Tibial nerve (tissue), 4 donors: ENCODE measurements at regions not wholly inside any gene's neighbourhood (a gene's known extent, or its start where the extent isn't known, plus 50 kb on each side); places are given as distances from the start of the nearest gene placed in this dataset.

Experiments used
- DNase-seq, 2 donors: peaks; one replicate each; pipeline ENCODE4 v3.0.0-alpha.2; 2019; ENCODE audit warnings: low spot score in 2 of 2
- H3K27ac ChIP-seq, 4 donors: fragments of 200-600 bp; sonication (generic) in 3 of 4; one replicate each; pipeline ENCODE4 v1.5.1; 2017 to 2019; ENCODE audit warnings: mild to moderate bottlenecking in 1 of 4
- H3K27me3 ChIP-seq, 2 donors: fragments of 200-600 bp; sonication (generic) in 1 of 2; one replicate each; pipeline versions ENCODE4 v1.5.1 to v1.6.0; 2017 to 2019
- H3K36me3 ChIP-seq, 3 donors: fragments of 200-600 bp; sonication (generic); one replicate each; pipeline ENCODE4 v1.5.1; 2018 to 2019
- H3K4me1 ChIP-seq, 4 donors: fragments of 200-600 bp; sonication (generic) in 3 of 4; one replicate each; pipeline ENCODE4 v1.5.1; 2017 to 2019
- H3K4me3 ChIP-seq, 4 donors: fragments of 200-600 bp; sonication (generic) in 3 of 4; one replicate each; pipeline ENCODE4 v1.5.1; 2017 to 2019; ENCODE audit warnings: mild to moderate bottlenecking in 1 of 4, moderate library complexity in 1 of 4
- H3K9me3 ChIP-seq, 4 donors: fragments of 200-600 bp; sonication (generic) in 3 of 4; one replicate each; pipeline ENCODE4 v1.5.1; 2017 to 2019
- CTCF ChIP-seq, 5 experiments: fragments of 200-600 bp in 3 of 5; fragments of 450-650 bp in 2 of 5; sonication (generic) in 3 of 5; IDR thresholded peaks; one replicate each; pipeline ENCODE4 v1.5.1; 2016 to 2019; ENCODE audit warnings: antibody characterized with exemption in 5 of 5, mild to moderate bottlenecking in 3 of 5, moderate library complexity in 2 of 5
- EP300 ChIP-seq, 2 donors: sonication (generic); formaldehyde crosslinking; IDR thresholded peaks; one replicate each; pipeline ENCODE4 v1.6.1; 2017; ENCODE audit warnings: antibody characterized with exemption in 2 of 2, mild to moderate bottlenecking in 1 of 2
- POLR2A ChIP-seq, 2 donors: fragments of 450-650 bp; IDR thresholded peaks; one replicate each; pipeline ENCODE4 v1.6.1; 2017; ENCODE audit warnings: antibody characterized with exemption in 2 of 2, mild to moderate bottlenecking in 2 of 2, moderate library complexity in 2 of 2
- WGBS, 2 donors: methylation state at CpG; one replicate each; pipeline ENCODE4 v1.1.5; 2018; 5-methylcytosine and 5-hydroxymethylcytosine counted together

GRCh38 chr5:20985754-20986153 is 997.8 kb upstream of the CDH18 start:
- no peak overlapping the region for H3K27ac ChIP-seq
- no peak overlapping the region for H3K4me3 ChIP-seq
- no peaks in the 10 kb centered on the region for H3K4me1 ChIP-seq
- no peaks in the 10 kb centered on the region for H3K27me3 ChIP-seq
- H3K36me3 ChIP-seq: no peaks in the 10 kb centered on the region
- TF ChIP-seq EP300 (IDR thresholded peaks at IDR 0.05) (no peak), POLR2A (IDR thresholded peaks at IDR 0.05) (no peak), CTCF (IDR thresholded peaks at IDR 0.05) (no peak)
- DNase-seq: no peak
- H3K9me3 ChIP-seq: peaks cover 0 to 17% (median 0%) of the 10 kb centered on the region in 4 donors
- WGBS, 2 donors: 65 to 82% methylated on average over 2 of the region's 2 CpGs

GRCh38 chr5:20974426-20974825 is 986.4 kb upstream of the CDH18 start:
- H3K9me3 ChIP-seq: no peaks in the 10 kb centered on the region
- no peaks in the 10 kb centered on the region for H3K27me3 ChIP-seq
- no peaks in the 10 kb centered on the region for H3K4me1 ChIP-seq
- 54 to 63% methylated on average over 1 of the region's 1 CpG for WGBS, 2 donors
- no peak for DNase-seq
- no peaks in the 10 kb centered on the region for H3K36me3 ChIP-seq
- TF ChIP-seq CTCF (IDR thresholded peaks at IDR 0.05) (no peak), EP300 (IDR thresholded peaks at IDR 0.05) (no peak), POLR2A (IDR thresholded peaks at IDR 0.05) (no peak)
- no peak overlapping the region for H3K27ac ChIP-seq
- H3K4me3 ChIP-seq: no peak overlapping the region

GRCh38 chr5:20972419-20972925 is 984.5 kb upstream of the CDH18 start:
- 12 to 21% methylated on average over 7 of the region's 7 CpGs for WGBS, 2 donors
- H3K4me3 ChIP-seq: peak overlapping the region; percentile 15 to 28 (median 24)
- no peaks in the 10 kb centered on the region for H3K9me3 ChIP-seq
- peak overlapping the region in 1 of 4 donors; percentile 29 for H3K27ac ChIP-seq
- no peaks in the 10 kb centered on the region for H3K4me1 ChIP-seq
- no peak for TF ChIP-seq POLR2A (IDR thresholded peaks at IDR 0.05)
- TF ChIP-seq EP300 (IDR thresholded peaks at IDR 0.05): no peak
- TF ChIP-seq CTCF (IDR thresholded peaks at IDR 0.05): peak in 2 of 5 experiments; percentile 10
- no peaks in the 10 kb centered on the region for H3K36me3 ChIP-seq
- no peak for DNase-seq
- H3K27me3 ChIP-seq: no peaks in the 10 kb centered on the region

- no peak overlapping the region for H3K27ac ChIP-seq
- TF ChIP-seq POLR2A (IDR thresholded peaks at IDR 0.05): no peak
- TF ChIP-seq CTCF (IDR thresholded peaks at IDR 0.05): no peak
- H3K4me1 ChIP-seq: no peaks in the 10 kb centered on the region
- no peaks in the 10 kb centered on the region for H3K27me3 ChIP-seq
- H3K9me3 ChIP-seq: no peaks in the 10 kb centered on the region
- WGBS, 2 donors: 94% methylated on average over 1 of the region's 1 CpG
- DNase-seq: no peak
- H3K4me3 ChIP-seq: no peak overlapping the region
- H3K36me3 ChIP-seq: no peaks in the 10 kb centered on the region
Measured at GRCh38 chr5:20959347-20959746, 971.3 kb upstream of the CDH18 start.

- Histone ChIP-seq H3K4me3 (no peak overlapping the region), H3K4me1 (no peaks in the 10 kb centered on the region), H3K27me3 (no peaks in the 10 kb centered on the region), H3K9me3 (no peaks in the 10 kb centered on the region), H3K36me3 (no peaks in the 10 kb centered on the region), H3K27ac (no peak overlapping the region)
- TF ChIP-seq EP300 (IDR thresholded peaks at IDR 0.05) (no peak), CTCF (IDR thresholded peaks at IDR 0.05) (no peak), POLR2A (IDR thresholded peaks at IDR 0.05) (no peak)
- no peak for DNase-seq
- WGBS, 2 donors: 85 to 89% methylated on average over 5 of the region's 5 CpGs
Measured at GRCh38 chr5:20958641-20959040, 970.6 kb upstream of the CDH18 start.
